ENCODE measurements at regions not wholly inside any gene's neighbourhood (a gene's known extent, or its start where the extent isn't known, plus 50 kb on each side); places are given as distances from the start of the nearest gene placed in this dataset.

DNA sequence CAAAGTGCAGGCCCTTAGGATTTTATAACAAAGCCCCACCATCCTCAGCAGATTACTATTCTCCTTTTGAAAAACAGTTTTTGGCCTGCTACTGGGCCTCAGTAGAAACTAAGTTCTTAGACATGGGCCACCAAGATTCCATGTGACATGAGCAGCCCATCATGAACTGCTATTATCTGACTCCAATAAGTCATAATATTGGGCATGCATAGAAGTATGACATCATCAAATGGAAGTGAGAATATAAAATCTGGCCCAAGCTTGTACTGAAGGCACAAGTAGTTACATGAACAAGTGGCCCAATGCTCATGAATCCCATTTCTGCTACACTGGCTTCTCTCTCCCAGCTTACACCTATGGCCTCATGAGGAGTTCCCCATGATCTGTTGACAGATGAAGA is 404.8 kb downstream of the EPHA5 start:
- Histone ChIP-seq H3K4me1 (ENCODE audit: insufficient read depth, poor library complexity, severe bottlenecking) (no peaks in the 10 kb centered on the region), H3K27me3 (ENCODE audit: insufficient read depth, poor library complexity, severe bottlenecking) (no peaks in the 10 kb centered on the region), H3K9me3 (ENCODE audit: severe bottlenecking) (no peaks in the 10 kb centered on the region), H3K4me3 (ENCODE audit: severe bottlenecking) (no peak overlapping the region), H3K27ac (ENCODE audit: poor library complexity, severe bottlenecking) (no peak overlapping the region), H3K36me3 (ENCODE audit: low read depth) (no peaks in the 10 kb centered on the region)
- no peak for ATAC-seq (ENCODE audit: low read depth)
- TF ChIP-seq, protein P1, sequence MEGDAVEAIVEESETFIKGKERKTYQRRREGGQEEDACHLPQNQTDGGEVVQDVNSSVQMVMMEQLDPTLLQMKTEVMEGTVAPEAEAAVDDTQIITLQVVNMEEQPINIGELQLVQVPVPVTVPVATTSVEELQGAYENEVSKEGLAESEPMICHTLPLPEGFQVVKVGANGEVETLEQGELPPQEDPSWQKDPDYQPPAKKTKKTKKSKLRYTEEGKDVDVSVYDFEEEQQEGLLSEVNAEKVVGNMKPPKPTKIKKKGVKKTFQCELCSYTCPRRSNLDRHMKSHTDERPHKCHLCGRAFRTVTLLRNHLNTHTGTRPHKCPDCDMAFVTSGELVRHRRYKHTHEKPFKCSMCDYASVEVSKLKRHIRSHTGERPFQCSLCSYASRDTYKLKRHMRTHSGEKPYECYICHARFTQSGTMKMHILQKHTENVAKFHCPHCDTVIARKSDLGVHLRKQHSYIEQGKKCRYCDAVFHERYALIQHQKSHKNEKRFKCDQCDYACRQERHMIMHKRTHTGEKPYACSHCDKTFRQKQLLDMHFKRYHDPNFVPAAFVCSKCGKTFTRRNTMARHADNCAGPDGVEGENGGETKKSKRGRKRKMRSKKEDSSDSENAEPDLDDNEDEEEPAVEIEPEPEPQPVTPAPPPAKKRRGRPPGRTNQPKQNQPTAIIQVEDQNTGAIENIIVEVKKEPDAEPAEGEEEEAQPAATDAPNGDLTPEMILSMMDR (IDR thresholded peaks at IDR 0.05; ENCODE audit: poor library complexity, severe bottlenecking), result no peak
- no peak for DNase-seq (ENCODE audit: low spot score)

DNA sequence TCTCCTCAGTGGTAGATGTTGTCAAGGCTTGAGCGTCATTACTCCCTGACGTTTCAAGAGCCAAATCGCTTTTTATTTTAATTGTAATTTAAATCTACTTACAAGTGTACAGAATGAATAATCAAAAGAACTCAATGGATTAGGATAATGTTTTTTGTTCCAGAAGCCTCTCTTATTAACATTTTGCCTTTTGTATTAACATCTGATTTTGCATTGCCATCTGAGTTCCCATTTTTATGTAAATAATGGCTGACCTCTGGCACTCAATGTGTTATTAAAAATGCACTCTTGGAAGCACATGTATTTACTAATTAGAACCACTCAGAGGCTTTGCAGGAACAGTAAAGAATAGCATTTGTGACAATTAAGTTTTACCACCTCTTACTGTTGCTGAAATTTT is 411.0 kb downstream of the EPHA5 start:
- no peaks in the 10 kb centered on the region for H3K27me3 ChIP-seq (ENCODE audit: insufficient read depth, poor library complexity, severe bottlenecking)
- no peaks in the 10 kb centered on the region for H3K36me3 ChIP-seq (ENCODE audit: low read depth)
- H3K4me3 ChIP-seq (ENCODE audit: severe bottlenecking), result no peak overlapping the region
- TF ChIP-seq, protein P1 (IDR thresholded peaks at IDR 0.05; ENCODE audit: poor library complexity, severe bottlenecking), result no peak
- H3K9me3 ChIP-seq (ENCODE audit: severe bottlenecking), result no peaks in the 10 kb centered on the region
- DNase-seq (ENCODE audit: low spot score), result no peak
- ATAC-seq (ENCODE audit: low read depth), result no peak
- H3K4me1 ChIP-seq (ENCODE audit: insufficient read depth, poor library complexity, severe bottlenecking), result no peaks in the 10 kb centered on the region
- H3K27ac ChIP-seq (ENCODE audit: poor library complexity, severe bottlenecking), result no peak overlapping the region

DNA sequence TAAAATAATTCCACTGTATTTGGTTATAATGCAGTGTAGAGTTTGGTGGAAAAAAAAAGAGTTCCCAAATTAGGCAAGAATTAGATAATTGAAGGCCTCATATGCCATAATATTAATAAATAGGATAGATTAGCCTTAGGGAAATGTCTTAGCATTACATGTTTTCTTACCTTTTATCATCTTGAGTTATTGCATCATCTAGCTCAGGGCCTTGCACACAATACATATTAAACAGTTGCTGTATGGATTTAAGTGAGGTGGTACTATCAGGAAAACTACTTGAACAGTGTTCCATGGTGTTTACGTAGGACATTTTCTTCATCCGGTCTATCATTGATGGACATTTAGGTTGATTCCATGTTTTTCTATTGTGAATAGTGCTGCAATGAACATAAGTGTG is 419.4 kb downstream of the EPHA5 start:
- no peaks in the 10 kb centered on the region for H3K27me3 ChIP-seq (ENCODE audit: insufficient read depth, poor library complexity, severe bottlenecking)
- ATAC-seq (ENCODE audit: low read depth), result no peak

DNA sequence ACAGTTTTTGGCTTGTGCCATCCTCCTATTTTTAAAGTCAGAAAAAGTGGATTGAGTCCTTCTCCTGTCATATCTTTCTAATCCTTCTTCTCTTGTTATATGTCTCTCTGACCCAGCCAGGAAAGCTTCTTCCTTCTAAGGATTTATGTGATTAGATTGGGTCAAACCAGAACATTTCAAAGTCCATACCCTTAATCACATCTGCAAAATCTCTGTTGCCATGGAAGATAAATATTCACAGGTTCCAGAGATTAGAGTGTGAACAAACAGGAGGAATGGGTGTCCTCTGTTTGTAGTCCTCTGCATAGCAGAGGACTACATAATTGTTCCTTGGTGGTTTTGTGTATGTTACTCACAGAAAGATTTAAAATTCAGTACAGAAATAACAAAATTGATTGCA is 421.2 kb downstream of the EPHA5 start:
- Histone ChIP-seq H3K9me3 (ENCODE audit: severe bottlenecking) (no peaks in the 10 kb centered on the region), H3K36me3 (ENCODE audit: low read depth) (no peaks in the 10 kb centered on the region), H3K4me1 (ENCODE audit: insufficient read depth, poor library complexity, severe bottlenecking) (no peaks in the 10 kb centered on the region), H3K27me3 (ENCODE audit: insufficient read depth, poor library complexity, severe bottlenecking) (no peaks in the 10 kb centered on the region), H3K4me3 (ENCODE audit: severe bottlenecking) (no peak overlapping the region), H3K27ac (ENCODE audit: poor library complexity, severe bottlenecking) (no peak overlapping the region)
- DNase-seq (ENCODE audit: low spot score) (no peak), ATAC-seq (ENCODE audit: low read depth) (no peak)
- TF ChIP-seq, protein P1 (IDR thresholded peaks at IDR 0.05; ENCODE audit: poor library complexity, severe bottlenecking), result no peak

More for the DNA sequence above, 419.4 kb downstream of the EPHA5 start:
- no peak overlapping the region for H3K4me3 ChIP-seq (ENCODE audit: severe bottlenecking)
- no peaks in the 10 kb centered on the region for H3K36me3 ChIP-seq (ENCODE audit: low read depth)
- no peaks in the 10 kb centered on the region for H3K9me3 ChIP-seq (ENCODE audit: severe bottlenecking)
- no peak overlapping the region for H3K27ac ChIP-seq (ENCODE audit: poor library complexity, severe bottlenecking)
- no peak for DNase-seq (ENCODE audit: low spot score)
- TF ChIP-seq, protein P1 (IDR thresholded peaks at IDR 0.05; ENCODE audit: poor library complexity, severe bottlenecking), result no peak
- H3K4me1 ChIP-seq (ENCODE audit: insufficient read depth, poor library complexity, severe bottlenecking), result no peaks in the 10 kb centered on the region

DNA sequence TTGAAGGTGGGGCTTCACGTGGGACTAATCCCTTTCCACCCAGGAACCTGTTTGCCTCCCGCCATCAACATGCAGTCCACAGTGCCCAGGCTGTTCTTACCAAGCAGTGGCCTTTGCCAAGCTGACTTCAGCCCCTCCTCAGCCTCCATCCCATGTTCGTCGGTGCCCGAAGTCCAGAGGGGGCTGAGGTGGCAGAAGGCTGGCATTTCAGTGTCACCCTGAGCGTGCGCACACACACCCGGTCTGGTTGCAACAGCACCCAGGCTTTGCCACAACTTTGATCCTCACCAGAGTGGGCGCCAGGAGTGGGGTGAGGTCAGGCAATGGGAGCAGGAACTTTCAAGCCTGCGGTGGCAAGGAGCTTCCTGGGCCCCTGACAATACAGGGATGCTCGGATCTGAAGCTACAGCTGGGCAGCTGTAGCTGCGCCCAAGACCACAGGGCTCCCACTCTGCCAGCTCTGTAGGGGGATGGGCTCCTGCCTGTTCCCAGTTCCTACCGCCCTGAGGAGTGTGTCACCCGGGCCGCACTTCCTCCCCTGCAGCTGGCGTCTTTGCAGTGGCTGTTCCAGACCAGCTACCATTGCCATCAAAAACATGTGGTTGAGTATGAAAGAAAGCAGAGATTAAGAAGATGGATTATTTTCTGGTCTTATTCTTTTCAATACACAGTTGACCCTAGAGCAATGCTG is 428.0 kb downstream of the EPHA5 start:
- no peak for ATAC-seq (ENCODE audit: low read depth)
- Histone ChIP-seq H3K9me3 (ENCODE audit: severe bottlenecking) (no peaks in the 10 kb centered on the region), H3K4me3 (ENCODE audit: severe bottlenecking) (no peak overlapping the region), H3K36me3 (ENCODE audit: low read depth) (no peaks in the 10 kb centered on the region), H3K4me1 (ENCODE audit: insufficient read depth, poor library complexity, severe bottlenecking) (no peaks in the 10 kb centered on the region), H3K27ac (ENCODE audit: poor library complexity, severe bottlenecking) (no peak overlapping the region), H3K27me3 (ENCODE audit: insufficient read depth, poor library complexity, severe bottlenecking) (no peaks in the 10 kb centered on the region)
- DNase-seq (ENCODE audit: low spot score), result no peak
- TF ChIP-seq, protein P1 (IDR thresholded peaks at IDR 0.05; ENCODE audit: poor library complexity, severe bottlenecking), result no peak
